Astrocyte of the hippocampus (primary cell): ENCODE measurements at regions not wholly inside any gene's neighbourhood (a gene's known extent, or its start where the extent isn't known, plus 50 kb on each side); places are given as distances from the start of the nearest gene placed in this dataset.
"Not testable (repeated sequence)": the region's sequence is repeated elsewhere in the genome, so short reads cannot be mapped to it uniquely, and the experiment has no call there.

Source experiments
- DNase-seq: peaks from one replicate; pipeline ENCODE4 v3.0.0; 2011; ENCODE audit warnings: low read depth, low spot score

GRCh38 chr6:17182961-17183360 is 81.1 kb downstream of the STMND1 start:
- no peak for DNase-seq

GRCh38 chr6:17186925-17187324 is 85.1 kb downstream of the STMND1 start:
- no peak for DNase-seq

GRCh38 chr6:17193106-17193775 is 87.9 kb upstream of the RBM24 start:
- no peak for DNase-seq

GRCh38 chr6:17197607-17198006 is 83.6 kb upstream of the RBM24 start:
- no peak for DNase-seq

GRCh38 chr6:17200395-17200794 is 80.8 kb upstream of the RBM24 start:
- no peak for DNase-seq

- no peak for DNase-seq
These were observed 78.6 kb upstream of the RBM24 start for GRCh38 chr6:17202526-17202925.

- DNase-seq, result no peak
These were observed 76.6 kb upstream of the RBM24 start for GRCh38 chr6:17204533-17204932.

GRCh38 chr6:17206566-17207072 is 74.5 kb upstream of the RBM24 start:
- DNase-seq, result no peak

GRCh38 chr6:17207281-17207680 is 73.9 kb upstream of the RBM24 start:
- no peak for DNase-seq

- DNase-seq, result no peak
These were observed 70.5 kb upstream of the RBM24 start for GRCh38 chr6:17210683-17211082.

GRCh38 chr6:17211101-17211500 is 70.1 kb upstream of the RBM24 start:
- no peak for DNase-seq

- peak; percentile 48 for DNase-seq
These were observed 68.4 kb upstream of the RBM24 start for GRCh38 chr6:17212546-17213371.

- DNase-seq, result no peak
These were observed 67.1 kb upstream of the RBM24 start for GRCh38 chr6:17214106-17214505.

- not testable (repeated sequence) for DNase-seq
These were observed 64.2 kb upstream of the RBM24 start for GRCh38 chr6:17216972-17217371.

- DNase-seq, result no peak
These were observed 63.0 kb upstream of the RBM24 start for GRCh38 chr6:17218023-17218748.

- no peak for DNase-seq
These were observed 62.4 kb upstream of the RBM24 start for GRCh38 chr6:17218749-17219093.

- no peak for DNase-seq
These were observed 62.1 kb upstream of the RBM24 start for GRCh38 chr6:17219098-17219497.

GRCh38 chr6:17220040-17220910 is 60.9 kb upstream of the RBM24 start:
- DNase-seq, result no peak

- DNase-seq, result no peak
These were observed 57.1 kb upstream of the RBM24 start for GRCh38 chr6:17224056-17224455.

- not testable (repeated sequence) for DNase-seq
These were observed 56.7 kb upstream of the RBM24 start for GRCh38 chr6:17224501-17224900.
